ENCODE measurements at regions not wholly inside any gene's neighbourhood (a gene's known extent, or its start where the extent isn't known, plus 50 kb on each side); places are given as distances from the start of the nearest gene placed in this dataset.
A peak's percentile ranks its signal among the peaks of the same experiment; 100 is the strongest.

DNA sequence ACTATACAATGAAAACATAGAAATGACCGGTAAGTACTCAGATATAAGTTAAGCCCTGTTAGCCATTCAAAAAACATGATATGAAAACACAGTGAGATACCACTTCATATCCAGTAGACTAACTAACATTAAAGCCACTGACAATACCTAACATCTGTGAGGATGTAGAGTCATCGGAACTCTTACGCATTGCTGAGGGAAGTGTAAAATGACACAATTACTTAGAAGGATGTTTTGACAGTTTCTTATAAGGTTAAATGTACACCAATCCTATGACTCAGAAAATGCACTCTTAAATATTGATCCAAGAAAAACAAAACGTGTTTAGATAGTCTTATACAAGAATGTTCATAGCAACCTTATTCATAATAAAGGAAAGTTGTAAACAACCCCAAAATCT lies 782.9 kb downstream of the BCL11B start:
- no peak for TF ChIP-seq ZSCAN23 (tag by site-specific recombination; IDR thresholded peaks at IDR 0.05)
- TF ChIP-seq ZNF670 (tag by site-specific recombination; IDR thresholded peaks at IDR 0.05; ENCODE audit: low read depth), result no peak
- no peak for TF ChIP-seq ZNF610 (tag by site-specific recombination; IDR thresholded peaks at IDR 0.05; ENCODE audit: borderline replicate concordance)
- TF ChIP-seq ZNF664 (tag by site-specific recombination; IDR thresholded peaks at IDR 0.05), result no peak
- TF ChIP-seq, protein P1, sequence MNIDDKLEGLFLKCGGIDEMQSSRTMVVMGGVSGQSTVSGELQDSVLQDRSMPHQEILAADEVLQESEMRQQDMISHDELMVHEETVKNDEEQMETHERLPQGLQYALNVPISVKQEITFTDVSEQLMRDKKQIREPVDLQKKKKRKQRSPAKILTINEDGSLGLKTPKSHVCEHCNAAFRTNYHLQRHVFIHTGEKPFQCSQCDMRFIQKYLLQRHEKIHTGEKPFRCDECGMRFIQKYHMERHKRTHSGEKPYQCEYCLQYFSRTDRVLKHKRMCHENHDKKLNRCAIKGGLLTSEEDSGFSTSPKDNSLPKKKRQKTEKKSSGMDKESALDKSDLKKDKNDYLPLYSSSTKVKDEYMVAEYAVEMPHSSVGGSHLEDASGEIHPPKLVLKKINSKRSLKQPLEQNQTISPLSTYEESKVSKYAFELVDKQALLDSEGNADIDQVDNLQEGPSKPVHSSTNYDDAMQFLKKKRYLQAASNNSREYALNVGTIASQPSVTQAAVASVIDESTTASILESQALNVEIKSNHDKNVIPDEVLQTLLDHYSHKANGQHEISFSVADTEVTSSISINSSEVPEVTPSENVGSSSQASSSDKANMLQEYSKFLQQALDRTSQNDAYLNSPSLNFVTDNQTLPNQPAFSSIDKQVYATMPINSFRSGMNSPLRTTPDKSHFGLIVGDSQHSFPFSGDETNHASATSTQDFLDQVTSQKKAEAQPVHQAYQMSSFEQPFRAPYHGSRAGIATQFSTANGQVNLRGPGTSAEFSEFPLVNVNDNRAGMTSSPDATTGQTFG (tag by site-specific recombination; IDR thresholded peaks at IDR 0.05; ENCODE audit: borderline replicate concordance), result no peak
- no peak for TF ChIP-seq ZNF585B (tag by site-specific recombination; IDR thresholded peaks at IDR 0.05)
- TF ChIP-seq ZNF473 (tag by site-specific recombination; IDR thresholded peaks at IDR 0.05), result no peak
- no peak for TF ChIP-seq SALL2 (tag by site-specific recombination; IDR thresholded peaks at IDR 0.05; ENCODE audit: borderline replicate concordance)
- TF ChIP-seq CTCF (tag by site-specific recombination; IDR thresholded peaks at IDR 0.05), result no peak
- TF ChIP-seq ZNF777 (tag by site-specific recombination; IDR thresholded peaks at IDR 0.05; ENCODE audit: borderline replicate concordance), result no peak
- TF ChIP-seq, protein P2, sequence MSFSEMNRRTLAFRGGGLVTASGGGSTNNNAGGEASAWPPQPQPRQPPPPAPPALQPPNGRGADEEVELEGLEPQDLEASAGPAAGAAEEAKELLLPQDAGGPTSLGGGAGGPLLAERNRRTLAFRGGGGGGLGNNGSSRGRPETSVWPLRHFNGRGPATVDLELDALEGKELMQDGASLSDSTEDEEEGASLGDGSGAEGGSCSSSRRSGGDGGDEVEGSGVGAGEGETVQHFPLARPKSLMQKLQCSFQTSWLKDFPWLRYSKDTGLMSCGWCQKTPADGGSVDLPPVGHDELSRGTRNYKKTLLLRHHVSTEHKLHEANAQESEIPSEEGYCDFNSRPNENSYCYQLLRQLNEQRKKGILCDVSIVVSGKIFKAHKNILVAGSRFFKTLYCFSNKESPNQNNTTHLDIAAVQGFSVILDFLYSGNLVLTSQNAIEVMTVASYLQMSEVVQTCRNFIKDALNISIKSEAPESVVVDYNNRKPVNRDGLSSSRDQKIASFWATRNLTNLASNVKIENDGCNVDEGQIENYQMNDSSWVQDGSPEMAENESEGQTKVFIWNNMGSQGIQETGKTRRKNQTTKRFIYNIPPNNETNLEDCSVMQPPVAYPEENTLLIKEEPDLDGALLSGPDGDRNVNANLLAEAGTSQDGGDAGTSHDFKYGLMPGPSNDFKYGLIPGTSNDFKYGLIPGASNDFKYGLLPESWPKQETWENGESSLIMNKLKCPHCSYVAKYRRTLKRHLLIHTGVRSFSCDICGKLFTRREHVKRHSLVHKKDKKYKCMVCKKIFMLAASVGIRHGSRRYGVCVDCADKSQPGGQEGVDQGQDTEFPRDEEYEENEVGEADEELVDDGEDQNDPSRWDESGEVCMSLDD (tag by site-specific recombination; IDR thresholded peaks at IDR 0.05), result no peak
- no peak for TF ChIP-seq ZNF433 (tag by site-specific recombination; IDR thresholded peaks at IDR 0.05; ENCODE audit: low read depth)
- no peak for TF ChIP-seq ZNF341 (tag by site-specific recombination; IDR thresholded peaks at IDR 0.05; ENCODE audit: low read depth)
- TF ChIP-seq, protein P3, sequence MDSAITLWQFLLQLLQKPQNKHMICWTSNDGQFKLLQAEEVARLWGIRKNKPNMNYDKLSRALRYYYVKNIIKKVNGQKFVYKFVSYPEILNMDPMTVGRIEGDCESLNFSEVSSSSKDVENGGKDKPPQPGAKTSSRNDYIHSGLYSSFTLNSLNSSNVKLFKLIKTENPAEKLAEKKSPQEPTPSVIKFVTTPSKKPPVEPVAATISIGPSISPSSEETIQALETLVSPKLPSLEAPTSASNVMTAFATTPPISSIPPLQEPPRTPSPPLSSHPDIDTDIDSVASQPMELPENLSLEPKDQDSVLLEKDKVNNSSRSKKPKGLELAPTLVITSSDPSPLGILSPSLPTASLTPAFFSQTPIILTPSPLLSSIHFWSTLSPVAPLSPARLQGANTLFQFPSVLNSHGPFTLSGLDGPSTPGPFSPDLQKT (IDR thresholded peaks at IDR 0.05; ENCODE audit: borderline replicate concordance, low read depth, low read length), result no peak
- TF ChIP-seq KLF8 (tag by site-specific recombination; IDR thresholded peaks at IDR 0.05), result no peak
- no peak for TF ChIP-seq ZNF624 (tag by site-specific recombination; IDR thresholded peaks at IDR 0.05)
- POLR2A ChIA-PET, result no interaction called here
- H3K36me3 ChIP-seq (ENCODE audit: control insufficient read depth in 2 of 2, insufficient read depth in 1 of 2, low read length in 2 of 2), result no peaks in the 10 kb centered on the region
- no peak overlapping the region for H3K27ac ChIP-seq (ENCODE audit: extremely low read depth, low read depth, low read length)
- no peak overlapping the region for H3K4me3 ChIP-seq (ENCODE audit: low read depth, low read length)
- H3K4me1 ChIP-seq (ENCODE audit: control insufficient read depth, insufficient read depth, low read length), result no peaks in the 10 kb centered on the region
- CTCF ChIA-PET, result no interaction called here
- H3K9me3 ChIP-seq (ENCODE audit: control insufficient read depth, insufficient read depth, low read depth, low read length), result no peaks in the 10 kb centered on the region; the same call in 1 of the 2 replicates

DNA sequence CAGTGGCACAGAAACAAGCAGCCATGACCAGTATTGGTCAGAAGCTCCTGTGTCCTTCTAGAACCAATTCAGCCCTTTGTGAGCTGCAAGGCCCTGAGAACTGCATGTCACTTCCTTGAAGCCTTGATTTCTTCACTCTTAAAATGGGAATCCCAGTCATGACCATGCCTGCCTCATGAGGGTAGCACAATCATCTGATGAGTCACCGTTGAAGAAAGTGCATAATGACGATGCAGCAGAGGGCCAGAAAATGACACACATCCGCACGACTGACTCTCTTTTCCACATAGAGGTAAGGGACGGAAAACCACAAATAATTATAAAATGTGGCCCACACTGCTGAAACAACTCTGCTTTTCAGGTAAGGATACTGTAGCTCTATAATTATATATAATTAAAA lies 777.4 kb downstream of the BCL11B start:
- Histone ChIP-seq H3K9me3 (ENCODE audit: control insufficient read depth, insufficient read depth, low read depth, low read length) (no peaks in the 10 kb centered on the region), H3K27ac (ENCODE audit: extremely low read depth, low read depth, low read length) (no peak overlapping the region), H3K4me1 (ENCODE audit: control insufficient read depth, insufficient read depth, low read length) (no peaks in the 10 kb centered on the region), H3K4me3 (ENCODE audit: low read depth, low read length) (no peak overlapping the region), H3K36me3 (ENCODE audit: control insufficient read depth in 2 of 2, insufficient read depth in 1 of 2, low read length in 2 of 2) (no peaks in the 10 kb centered on the region)
- CTCF ChIA-PET, result no interaction called here
- TF ChIP-seq ZBTB21 (tag by site-specific recombination; IDR thresholded peaks at IDR 0.05) (peak; percentile 67), ZNF324 (tag by site-specific recombination; IDR thresholded peaks at IDR 0.05) (no peak)
- POLR2A ChIA-PET, result no interaction called here
